ENCODE measurements at regions not wholly inside any gene's neighbourhood (a gene's known extent, or its start where the extent isn't known, plus 50 kb on each side); places are given as distances from the start of the nearest gene placed in this dataset.

- no peaks in the 10 kb centered on the region for H3K79me2 ChIP-seq (ENCODE audit: insufficient read depth)
- 10% methylated on average over 1 of the region's 1 CpG for WGBS (ENCODE audit: low lambda C conversion rate)
- POLR2A ChIA-PET, result no interaction called here
These were observed 154.3 kb upstream of the ZNF618 start for GRCh38 chr9:113721856-113722255.

More at GRCh38 chr9:113721856-113722255, 154.3 kb upstream of the ZNF618 start:
- no peak overlapping the region for H3K9ac ChIP-seq
- H2AFZ ChIP-seq (ENCODE audit: low read depth), result no peak overlapping the region
- no peak overlapping the region for H3K4me3 ChIP-seq (ENCODE audit: low read depth in 2 of 2, low read length in 1 of 2)
- 0 out of 2 replicates have a peak, but pooled peaks cover 3% of the 10 kb centered on the region for H3K9me3 ChIP-seq
- no peaks in the 10 kb centered on the region for H3K36me3 ChIP-seq (replicated peaks in 1 of 2; ENCODE audit: control insufficient read depth in 1 of 2, insufficient read depth in 2 of 2, low read length in 1 of 2)
- no peak for DNase-seq
- H3K4me2 ChIP-seq, result no peak overlapping the region
- H3K4me1 ChIP-seq (ENCODE audit: control insufficient read depth in 1 of 2, insufficient read depth in 2 of 2, low read depth in 1 of 2, low read length in 1 of 2), result no peaks in the 10 kb centered on the region
- no peaks in the 10 kb centered on the region for H3F3A ChIP-seq (replicated peaks; ENCODE audit: insufficient read depth)
- TF ChIP-seq NRF1 (IDR thresholded peaks at IDR 0.05; ENCODE audit: low read depth, low read length) (no peak), RAD21 (IDR thresholded peaks at IDR 0.05; ENCODE audit: low read length) (no peak), ZBTB33 (IDR thresholded peaks at IDR 0.05; ENCODE audit: borderline replicate concordance, low read depth) (no peak), MXI1 (IDR thresholded peaks at IDR 0.05; ENCODE audit: low read depth, low read length) (no peak), CTCF (IDR thresholded peaks at IDR 0.05) (no peak), YY1 (IDR thresholded peaks at IDR 0.05; ENCODE audit: low read depth) (no peak), JUND (IDR thresholded peaks at IDR 0.05) (no peak), GABPA (IDR thresholded peaks at IDR 0.05; ENCODE audit: low read depth) (no peak), IRF3 (IDR thresholded peaks at IDR 0.05; ENCODE audit: low read depth, low read length) (no peak), PBX3 (IDR thresholded peaks at IDR 0.05) (no peak), REST (IDR thresholded peaks at IDR 0.05; ENCODE audit: low read depth, low read length) (no peak), CHD2 (IDR thresholded peaks at IDR 0.05; ENCODE audit: low read length, partially characterized antibody) (no peak), TCF12 (IDR thresholded peaks at IDR 0.05) (no peak), POLR2AphosphoS5 (IDR thresholded peaks at IDR 0.05; ENCODE audit: low read depth, low read length) (no peak), USF1 (IDR thresholded peaks at IDR 0.05; ENCODE audit: borderline replicate concordance, low read depth) (no peak), RXRA (IDR thresholded peaks at IDR 0.05; ENCODE audit: borderline replicate concordance, low read depth) (no peak), FOSL2 (IDR thresholded peaks at IDR 0.05; ENCODE audit: borderline replicate concordance, low read depth) (no peak), EP300 (IDR thresholded peaks at IDR 0.05; ENCODE audit: borderline replicate concordance in 1 of 2, low read depth in 1 of 2, low read length in 1 of 2) (no peak)
- no peaks in the 10 kb centered on the region for H4K20me1 ChIP-seq (ENCODE audit: insufficient read depth)
- H3K9me2 ChIP-seq, result no peaks in the 10 kb centered on the region
- H3K27me3 ChIP-seq (ENCODE audit: insufficient read depth), result peaks cover 7% of the 10 kb centered on the region; the same call in 1 of the 2 replicates
- CTCF ChIA-PET, result interaction anchor here (0.8 to 1.0 kb wide), 2 partner anchors 18 to 86 kb away, joined by 3 read pairs; no protein-coding TSS in a partner anchor
- H3K27ac ChIP-seq (ENCODE audit: low read depth in 2 of 2, low read length in 1 of 2), result no peak overlapping the region
